Mucosa of gallbladder (tissue), 1 donor: ENCODE measurements at regions not wholly inside any gene's neighbourhood (a gene's known extent, or its start where the extent isn't known, plus 50 kb on each side); places are given as distances from the start of the nearest gene placed in this dataset.
"Not testable (repeated sequence)": the region's sequence is repeated elsewhere in the genome, so short reads cannot be mapped to it uniquely, and the experiment has no call there.

Experiments
- DNase-seq: peaks from one replicate; pipeline ENCODE4 v3.0.0-alpha.2; 2020; ENCODE audit warnings: low spot score
- donor health status: DM: no; HTN: no; CAD: no.

DNA sequence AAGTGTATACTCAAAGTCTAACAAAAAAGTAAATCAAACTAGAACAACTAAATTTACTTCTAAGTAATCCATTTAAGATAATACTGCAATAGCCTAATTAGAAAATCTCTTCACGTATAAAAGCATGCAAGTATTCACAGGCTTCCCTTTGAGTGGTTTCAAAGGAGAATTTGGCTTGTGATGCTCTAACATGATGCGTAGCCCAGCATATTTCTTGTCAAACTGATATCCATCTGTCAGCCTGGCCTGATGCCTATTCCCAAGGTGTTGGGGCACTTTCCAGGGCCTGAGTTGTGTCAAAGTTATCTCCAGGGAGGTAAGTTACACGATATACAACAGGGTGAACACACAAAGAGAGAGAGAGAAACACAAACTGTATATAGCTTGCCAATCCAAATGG, 287.0 kb upstream of the MAGEB18 start:
- no peak for DNase-seq

DNA sequence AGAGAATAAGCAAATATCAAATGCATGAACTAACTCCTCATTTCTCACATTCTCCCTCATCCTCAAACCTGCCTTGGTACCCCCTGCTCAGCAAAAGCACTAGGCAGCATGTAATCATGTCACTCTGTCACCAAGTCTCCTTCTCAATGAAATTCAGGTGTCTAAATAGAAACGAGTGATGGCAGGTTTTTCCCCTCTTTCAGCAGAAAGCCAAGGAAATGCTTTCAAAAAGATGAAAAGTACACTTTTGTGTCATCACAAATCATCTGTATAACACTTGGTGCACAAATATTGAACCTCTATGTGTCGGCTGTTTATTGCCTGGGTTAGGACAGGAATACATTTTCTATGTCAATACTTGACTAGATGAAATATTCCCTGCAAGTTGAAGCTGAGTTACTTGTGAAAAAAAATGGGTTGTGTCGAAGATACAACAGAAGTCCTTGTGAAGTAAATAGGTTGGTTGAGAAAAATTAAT, 285.1 kb upstream of the MAGEB18 start:
- DNase-seq, result no peak

DNA sequence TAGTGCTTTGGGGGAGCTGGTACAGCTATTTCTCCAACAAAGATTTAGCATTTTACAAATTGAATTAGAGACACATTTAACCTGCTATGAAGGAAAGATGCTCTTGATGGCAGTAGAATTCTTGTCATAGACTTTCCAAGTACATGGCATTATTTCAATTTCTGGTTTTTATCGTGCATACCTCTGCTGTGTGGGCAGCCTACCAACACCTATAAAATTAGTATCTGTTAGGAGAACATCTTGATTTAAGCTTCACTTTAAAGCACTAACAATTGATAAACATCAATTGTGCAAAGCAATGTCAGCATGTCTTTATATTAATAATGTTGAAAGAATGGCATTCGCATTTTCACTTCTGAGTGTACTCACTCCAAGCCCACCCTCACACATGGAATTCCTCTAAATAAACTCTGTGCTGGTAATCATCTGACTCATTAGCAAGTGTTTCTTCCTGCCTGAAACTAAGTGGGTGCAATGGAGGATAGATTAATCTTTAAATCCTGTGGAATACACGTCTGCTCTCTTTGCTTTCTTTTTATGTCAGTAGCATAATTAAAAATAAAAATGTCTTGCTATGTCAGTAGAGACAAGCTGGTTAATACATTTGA, 279.8 kb upstream of the MAGEB18 start:
- no peak for DNase-seq

DNA sequence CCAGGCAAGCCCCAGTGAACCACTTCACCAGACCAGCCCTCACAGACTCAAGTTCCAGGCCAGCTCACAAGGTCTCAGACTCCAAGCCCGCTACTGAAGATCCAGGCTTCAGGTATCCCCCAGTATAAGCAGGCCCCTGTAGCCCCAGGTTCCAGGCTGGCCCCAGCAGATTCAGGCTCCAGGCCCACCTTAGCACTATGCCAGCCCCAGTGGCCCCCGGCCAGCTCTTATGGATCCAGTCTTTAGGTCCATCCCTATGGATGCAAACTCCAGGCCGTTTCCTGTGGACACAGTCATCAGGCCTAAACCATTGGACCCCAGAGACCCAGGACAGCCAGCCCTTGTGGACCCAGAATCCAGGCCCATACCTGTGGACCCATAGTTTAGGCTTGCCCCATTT, 277.8 kb upstream of the MAGEB18 start:
- no peak for DNase-seq

DNA sequence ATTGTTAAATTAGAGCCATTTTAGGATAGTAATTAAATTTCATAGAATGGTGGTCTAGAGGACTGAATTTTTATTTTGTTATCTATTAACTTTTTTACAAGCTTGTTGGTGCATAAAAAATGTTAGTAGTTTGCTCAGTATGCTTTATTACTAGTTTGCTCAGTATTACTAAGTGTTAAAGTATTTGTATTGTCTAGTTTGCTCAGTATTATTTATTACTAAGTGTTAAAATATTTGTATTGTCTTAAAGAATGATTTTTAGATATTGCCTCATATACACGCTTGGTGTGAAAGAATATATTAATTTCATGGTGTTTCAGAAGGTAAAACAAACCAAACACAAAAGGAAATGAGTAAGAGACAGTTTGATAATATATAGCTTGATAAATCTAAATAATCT, 268.4 kb upstream of the MAGEB18 start:
- no peak for DNase-seq

DNA sequence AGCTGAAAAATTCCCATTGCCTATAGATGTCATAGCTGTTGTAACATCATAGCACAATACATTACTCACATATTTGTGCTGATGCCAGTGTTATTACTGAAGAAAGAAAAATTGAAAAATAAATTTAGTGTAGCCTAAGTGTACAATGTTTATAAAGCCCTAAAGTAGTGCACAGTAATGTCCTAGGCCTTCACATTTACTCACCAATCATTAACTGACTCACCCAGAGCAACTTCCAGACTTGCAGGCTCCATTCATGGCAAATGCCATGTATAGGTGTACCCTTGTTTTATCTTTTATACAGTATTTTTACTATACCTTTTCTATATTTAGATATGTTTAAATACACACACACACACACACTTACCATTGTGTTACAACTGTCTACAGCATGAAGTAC, 265.4 kb upstream of the MAGEB18 start:
- DNase-seq, result no peak

DNA sequence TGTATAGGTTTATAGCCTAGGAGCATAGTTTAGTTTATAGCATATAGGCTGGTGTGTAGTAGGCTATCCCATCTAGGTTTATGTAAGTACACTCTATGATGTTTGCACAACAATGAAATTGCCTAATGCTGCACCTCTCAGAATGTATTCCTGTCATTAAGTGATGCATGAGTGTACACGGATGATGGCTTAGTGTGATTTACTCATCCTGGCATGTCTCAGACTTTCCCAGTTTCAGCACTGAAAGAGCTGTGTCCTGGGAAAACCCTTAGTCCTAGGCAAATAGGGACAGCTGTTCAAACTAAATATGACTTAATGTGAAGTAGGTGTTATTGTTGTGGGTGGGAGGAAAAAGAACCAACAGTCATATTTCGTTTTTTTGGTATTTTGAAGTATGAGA, 264.9 kb upstream of the MAGEB18 start:
- DNase-seq, result no peak

DNA sequence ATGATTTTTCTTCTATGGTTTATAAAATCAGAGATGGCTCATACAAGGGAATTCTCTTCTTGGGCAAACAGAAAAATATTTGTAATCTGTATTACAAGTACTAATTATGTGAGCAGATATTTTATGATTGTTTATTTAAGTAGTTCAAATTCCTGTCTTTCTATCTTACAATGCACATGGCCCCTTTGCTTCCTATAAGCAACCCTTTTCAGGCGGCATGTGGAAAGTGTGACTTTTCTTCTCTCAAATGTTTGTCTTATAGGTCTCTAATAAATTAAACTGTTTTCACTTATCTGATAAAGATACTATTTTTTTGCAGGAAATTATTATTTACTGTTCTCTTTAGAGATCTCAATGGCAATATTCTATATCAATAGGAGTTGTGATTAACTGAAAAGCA, 259.3 kb upstream of the MAGEB18 start:
- no peak for DNase-seq

DNA sequence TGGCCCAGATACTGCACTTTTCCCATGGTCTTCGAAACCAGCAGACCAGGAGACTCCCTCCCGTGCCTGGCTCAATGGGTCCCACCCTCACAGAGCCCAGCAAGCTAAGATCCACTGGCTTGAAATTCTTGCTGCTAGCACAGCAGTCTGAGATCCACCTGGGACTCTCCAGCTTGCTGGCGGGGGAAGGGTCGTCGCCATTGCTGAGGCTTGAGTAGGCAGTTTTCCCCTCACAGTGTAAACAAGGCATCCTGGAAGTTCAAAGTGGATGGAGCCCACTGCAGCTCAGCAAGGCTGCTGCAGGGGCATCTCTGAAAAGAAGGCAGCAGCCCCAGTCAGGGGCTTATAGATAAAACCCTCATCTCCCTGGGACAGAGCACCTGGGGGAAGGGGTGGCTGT, 255.6 kb upstream of the MAGEB18 start:
- not testable (repeated sequence) for DNase-seq

DNA sequence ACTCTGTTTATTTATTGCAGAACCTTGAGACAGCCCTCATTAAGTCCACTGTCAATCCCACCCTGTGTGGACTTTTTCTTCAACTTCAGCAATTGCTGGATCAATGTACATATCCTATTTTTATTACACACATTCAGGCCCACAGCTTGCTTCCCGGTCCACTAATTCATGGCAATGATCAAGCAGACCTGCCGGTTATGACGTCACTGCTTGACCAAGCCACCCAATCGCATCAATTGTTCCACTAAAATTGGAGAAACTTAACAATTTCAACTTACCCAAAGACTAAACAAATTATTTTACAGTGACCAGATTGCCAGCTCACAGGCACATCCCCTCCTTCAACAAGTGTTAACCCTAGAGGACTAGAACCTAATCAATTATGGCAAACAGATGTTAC, 240.4 kb upstream of the MAGEB18 start:
- no peak for DNase-seq

DNA sequence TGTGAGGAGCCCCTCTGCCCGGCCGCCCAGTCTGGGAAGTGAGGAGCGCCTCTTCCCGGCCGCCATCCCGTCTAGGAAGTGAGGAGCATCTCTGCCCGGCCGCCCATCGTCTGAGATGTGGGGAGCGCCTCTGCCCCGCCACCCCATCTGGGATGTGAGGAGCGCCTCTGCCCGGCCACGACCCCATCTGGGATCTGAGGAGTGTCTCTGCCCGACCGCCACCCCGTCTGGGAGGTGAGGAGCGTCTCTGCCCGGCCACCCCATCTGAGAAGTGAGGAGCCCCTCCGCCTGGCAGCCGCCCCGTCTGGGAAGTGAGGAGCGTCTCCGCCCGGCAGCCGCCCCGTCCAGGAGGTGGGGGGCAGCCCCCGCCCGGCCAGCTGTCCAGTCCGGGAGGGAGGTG, 232.4 kb upstream of the MAGEB18 start:
- DNase-seq, result not testable (repeated sequence)

DNA sequence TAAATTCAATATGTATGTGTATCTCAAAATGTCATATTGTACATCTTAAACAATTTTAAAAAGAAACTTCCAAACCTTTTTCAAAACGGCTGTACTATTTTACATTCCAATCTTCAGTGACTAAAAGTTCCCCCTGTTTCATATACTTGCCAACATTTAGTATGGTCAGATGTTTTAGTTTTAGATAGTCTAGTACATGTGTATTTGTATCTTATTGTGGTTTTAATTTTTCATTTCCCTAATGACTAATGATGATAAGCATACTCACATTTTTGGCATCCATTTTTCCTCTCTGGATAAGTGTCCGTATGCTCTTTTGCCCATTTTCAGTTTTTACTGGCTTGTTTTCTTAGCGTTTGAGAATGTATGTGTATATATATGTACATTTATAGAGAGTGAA, 212.2 kb upstream of the MAGEB18 start:
- DNase-seq, result no peak

DNA sequence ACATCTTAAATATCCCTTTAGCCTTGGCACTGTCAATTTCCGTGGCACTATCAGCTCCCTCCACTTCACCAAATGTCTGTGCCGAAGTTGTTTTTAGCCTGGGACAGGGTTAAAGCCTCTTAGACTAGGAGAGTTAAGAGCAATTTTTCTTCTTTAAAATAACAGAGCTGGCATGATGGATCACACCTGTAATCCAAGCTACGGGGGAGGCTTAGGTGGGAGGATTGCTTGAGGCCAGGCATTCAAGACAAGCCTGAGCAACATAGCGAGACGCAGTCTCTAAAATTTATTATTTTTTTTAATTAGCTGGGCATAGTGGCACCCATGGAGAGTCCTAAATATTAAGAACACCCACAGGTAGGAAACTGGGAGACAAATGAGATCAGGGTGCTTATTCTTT, 209.8 kb upstream of the MAGEB18 start:
- DNase-seq, result no peak

DNA sequence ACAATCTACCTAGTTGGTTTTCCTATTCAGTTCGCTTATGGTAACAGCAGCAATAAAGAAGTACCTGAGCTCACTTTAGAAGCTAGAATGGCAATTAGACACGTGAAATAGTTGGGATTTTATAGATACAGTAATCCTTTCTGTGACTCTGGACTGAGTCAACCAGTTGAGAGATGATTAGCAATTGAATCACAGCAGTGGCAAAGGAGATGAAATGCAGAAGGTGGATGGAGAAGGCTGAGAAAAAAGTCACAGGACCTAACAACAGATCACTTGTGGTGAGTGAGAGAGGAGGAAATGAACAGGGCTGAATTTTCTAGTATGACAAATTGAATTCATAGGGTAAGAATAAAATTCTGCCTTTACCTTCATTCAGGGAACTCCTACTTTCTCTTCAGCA, 197.1 kb upstream of the MAGEB18 start:
- no peak for DNase-seq

DNA sequence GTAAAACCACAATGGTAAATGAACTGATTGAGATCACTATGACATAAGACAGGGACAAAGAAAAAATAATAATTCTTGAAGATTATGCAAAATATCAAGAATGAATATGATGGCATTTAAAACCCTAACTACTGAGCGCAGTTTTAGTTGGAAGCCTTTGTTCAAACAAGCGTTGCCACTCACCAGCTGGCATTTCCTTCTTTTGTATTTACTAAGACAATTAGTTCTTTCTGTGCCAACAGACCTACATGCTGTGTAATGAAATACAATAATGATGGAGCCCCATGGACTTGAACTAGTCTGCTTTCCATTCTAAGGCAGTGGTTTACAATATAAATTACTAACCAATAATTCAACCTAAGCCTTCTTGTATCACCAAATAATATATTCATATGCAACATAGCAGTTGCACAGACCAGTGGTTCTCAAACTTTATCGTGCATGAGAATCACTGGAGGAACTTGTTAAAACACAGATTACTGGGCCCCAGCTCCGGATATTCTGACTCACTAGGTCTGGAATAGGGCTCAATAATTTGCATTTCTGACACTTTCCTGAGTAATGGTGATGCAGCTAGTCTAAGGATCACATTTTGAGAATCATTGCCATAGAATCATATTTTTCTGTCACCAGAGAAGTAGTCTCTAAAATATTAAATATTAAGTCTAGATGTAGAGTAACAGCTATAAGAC, 196.4 kb upstream of the MAGEB18 start:
- DNase-seq, result no peak

DNA sequence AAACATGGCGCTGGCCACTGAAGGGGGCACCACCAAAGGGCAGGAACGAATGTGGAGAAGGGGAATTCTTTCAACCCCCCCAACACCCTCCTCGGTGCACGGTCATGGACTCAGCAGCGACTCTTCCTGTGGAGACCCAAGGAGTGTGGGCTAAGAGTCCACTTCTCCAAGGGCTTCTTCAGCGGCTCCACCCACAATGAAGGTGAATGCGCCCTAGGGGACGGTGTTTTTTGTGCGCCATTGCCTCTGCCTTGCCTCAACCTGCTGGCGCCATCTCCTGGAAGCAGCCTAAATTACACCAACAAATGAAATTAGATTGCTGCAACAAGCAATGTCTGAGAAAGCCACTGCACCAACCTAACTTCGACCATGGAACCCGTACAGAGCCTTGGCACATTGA, 169.2 kb upstream of the MAGEB18 start:
- no peak for DNase-seq

DNA sequence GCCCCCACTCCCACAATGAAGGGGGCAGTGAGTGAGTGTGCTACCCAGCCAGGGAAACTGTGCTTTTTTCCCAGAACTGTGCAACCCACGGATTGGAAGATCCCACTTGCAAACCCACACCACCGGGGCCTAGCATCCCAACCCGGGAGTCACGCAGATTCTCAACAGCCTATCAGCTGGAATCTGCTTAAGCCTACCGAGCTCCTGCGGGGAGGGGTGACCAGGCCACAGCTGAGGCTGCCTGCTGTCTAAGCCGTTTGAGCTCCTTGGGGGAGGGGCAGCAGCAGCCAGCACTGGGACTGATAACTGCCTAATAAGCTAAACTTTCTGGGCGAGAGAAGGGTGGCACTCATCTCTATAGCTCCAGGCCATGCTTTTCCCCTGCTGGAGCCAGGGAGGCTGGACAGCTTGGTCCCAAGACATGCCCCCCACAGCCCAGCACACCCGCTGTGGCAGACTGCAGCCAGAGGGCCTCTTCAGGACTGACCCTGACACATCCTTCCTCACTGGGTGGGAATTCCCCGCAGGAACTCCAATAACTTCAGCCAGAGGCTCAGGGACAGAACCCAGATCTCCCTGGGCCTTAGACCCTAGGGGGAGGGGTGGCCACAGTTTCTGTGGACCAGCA, 161.3 kb upstream of the MAGEB18 start:
- no peak for DNase-seq

DNA sequence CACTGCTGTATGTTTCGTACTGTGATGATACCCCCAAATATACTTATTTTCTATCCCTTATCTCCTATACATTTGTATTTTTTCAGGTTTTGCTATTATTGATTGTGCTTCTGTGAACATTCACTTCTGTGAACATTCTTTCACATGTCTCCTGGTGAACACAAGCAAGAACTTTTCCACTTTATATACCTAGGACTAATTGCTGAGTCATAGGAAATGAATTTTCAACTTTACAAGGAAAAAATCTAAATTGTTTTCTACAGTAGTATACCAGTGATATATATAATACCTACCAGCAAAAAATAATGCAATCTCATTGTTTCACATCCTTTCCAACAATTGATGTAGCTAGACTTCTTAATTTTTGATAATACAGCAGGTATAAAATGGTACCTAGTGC, 139.5 kb upstream of the MAGEB18 start:
- DNase-seq, result no peak

DNA sequence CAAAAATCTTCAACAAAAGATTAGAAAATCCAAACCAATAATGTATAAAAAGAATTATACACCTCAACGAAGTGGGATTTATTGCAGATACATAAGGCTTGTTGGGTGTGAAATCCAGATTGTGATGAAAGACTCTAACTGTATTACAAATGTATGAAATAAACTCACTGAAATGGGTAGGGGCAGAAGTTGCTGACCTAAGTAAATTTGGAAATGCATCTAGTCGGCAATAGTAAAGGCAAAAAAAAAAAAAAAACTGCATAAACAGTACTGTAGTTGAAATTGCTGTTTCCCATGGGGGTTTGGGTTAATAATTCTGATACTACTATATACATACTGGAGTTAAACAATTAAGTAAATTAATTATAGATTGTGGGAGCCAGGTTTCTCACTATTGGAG, 130.7 kb upstream of the MAGEB18 start:
- no peak for DNase-seq

DNA sequence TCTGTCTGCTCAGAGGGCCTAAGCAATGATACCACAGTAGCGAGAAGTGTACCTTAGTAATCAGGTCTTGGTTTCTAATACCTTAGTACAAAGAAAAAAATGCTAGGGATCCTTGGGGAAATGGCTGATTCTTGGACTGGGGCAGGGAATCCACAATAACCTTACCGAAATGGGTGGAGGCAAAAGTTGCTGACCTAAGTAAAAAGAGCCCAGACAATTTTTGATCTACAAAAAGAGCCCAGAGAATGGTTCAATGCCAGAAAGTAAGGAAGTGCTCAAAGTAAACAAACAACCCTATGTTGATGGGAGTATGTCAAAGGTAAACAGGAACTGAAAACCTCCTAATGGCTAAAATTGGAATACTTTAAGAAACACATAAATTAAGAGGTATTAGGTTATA, 130.1 kb upstream of the MAGEB18 start:
- DNase-seq, result no peak

DNA sequence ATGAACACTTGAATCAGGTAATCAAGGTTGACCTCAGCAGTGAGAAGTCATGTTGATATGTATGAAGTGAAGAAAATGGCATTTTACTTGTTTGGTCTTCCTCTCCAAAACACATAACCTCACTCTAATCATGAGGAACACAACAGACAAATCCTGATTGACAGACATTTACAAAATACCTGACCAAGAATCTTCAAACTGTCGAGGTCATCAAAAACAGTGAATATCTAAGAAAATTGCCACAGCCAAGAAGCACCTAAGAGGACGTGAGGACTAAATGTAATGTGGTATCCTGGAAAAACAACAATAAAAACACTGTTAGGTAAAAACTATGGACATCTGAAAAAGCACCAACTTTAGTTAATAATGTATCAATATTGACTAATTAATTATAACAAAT, 129.5 kb upstream of the MAGEB18 start:
- DNase-seq, result no peak

DNA sequence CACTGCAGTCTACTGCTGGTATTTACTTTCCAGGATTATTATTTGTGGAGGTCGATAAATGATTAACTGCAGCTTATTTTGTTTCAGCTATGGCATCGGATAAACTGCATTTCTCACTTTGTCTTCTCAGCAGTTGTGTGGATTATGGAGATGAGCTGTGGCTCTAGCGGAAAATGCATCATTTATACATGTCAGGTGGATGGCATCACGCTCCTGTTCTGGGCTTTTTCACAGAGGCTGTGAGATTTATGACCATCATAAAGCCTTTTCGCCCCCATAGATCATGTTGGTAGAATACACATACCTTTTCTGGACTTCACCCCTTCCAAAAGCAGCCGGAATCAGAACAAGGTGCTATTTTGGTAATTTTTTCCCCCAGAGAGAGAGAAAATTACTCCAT, 118.8 kb upstream of the MAGEB18 start:
- no peak for DNase-seq

DNA sequence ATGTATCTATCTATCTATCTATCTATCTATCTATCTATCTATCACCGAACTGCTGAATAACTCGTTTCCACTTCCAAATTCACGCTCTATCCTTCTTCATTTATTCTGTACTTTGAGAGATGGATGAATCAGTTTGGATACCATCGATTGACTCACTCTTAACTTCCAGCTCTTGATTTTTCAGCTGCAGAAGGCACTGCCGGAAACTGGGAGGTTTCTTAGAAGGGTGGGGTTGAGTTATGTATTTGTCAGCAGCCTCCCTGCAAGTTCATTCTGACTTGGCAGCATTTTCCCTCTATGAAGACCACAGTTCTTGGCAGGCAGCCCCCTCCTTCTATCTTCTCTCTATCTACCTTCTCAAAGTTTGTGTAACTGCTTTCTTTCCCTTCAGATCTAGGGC, 112.0 kb upstream of the MAGEB18 start:
- no peak for DNase-seq
